ENCODE measurements at regions not wholly inside any gene's neighbourhood (a gene's known extent, or its start where the extent isn't known, plus 50 kb on each side); places are given as distances from the start of the nearest gene placed in this dataset.

- no peak for TF ChIP-seq ZBTB11 (CRISPR knock-in tag; IDR thresholded peaks at IDR 0.05)
Measured at GRCh38 chr4:152256996-152257395, 278.9 kb downstream of the FBXW7 start (continued).

- H3K4me1 ChIP-seq (ENCODE audit: control insufficient read depth, insufficient read depth, low read length) = peaks cover 19% of the 10 kb centered on the region
- no peak overlapping the region for H3K27ac ChIP-seq (ENCODE audit: control insufficient read depth, insufficient read depth)
- H4K20me1 ChIP-seq (ENCODE audit: control insufficient read depth, insufficient read depth) = no peaks in the 10 kb centered on the region
- H3K9me3 ChIP-seq (replicated peaks; ENCODE audit: control insufficient read depth, insufficient read depth, low read length) = no peaks in the 10 kb centered on the region; the same call in 1 of the 3 replicates
- DNase-seq (ENCODE audit: low read depth, low spot score) (peak; percentile 63), ATAC-seq (peak; percentile 94), FAIRE-seq (peak; percentile 54)
- in situ Hi-C loops (cut with MboI) (no loop called here), intact Hi-C loops (cut with micrococcal nuclease; ENCODE audit: unreplicated experiment) (loop anchor here (1.0 kb wide), 2 partner anchors 23 to 49 kb away; no protein-coding TSS in a partner anchor)
- no peaks in the 10 kb centered on the region for H3K79me2 ChIP-seq (ENCODE audit: control insufficient read depth, insufficient read depth, low read length)
- peak overlapping the region; percentile 23; the same call in 1 of the 2 replicates for H3K4me2 ChIP-seq (ENCODE audit: control insufficient read depth, insufficient read depth)
- CTCF ChIA-PET = interaction anchor here (0.6 to 1.3 kb wide), 6 partner anchors 13 to 597 kb away, joined by 3 to 5 read pairs (median 3); no protein-coding TSS in a partner anchor
- POLR2A ChIA-PET = interaction anchor here (1.0 to 1.2 kb wide), 2 partner anchors 22 to 23 kb away, joined by 3 to 7 read pairs; no protein-coding TSS in a partner anchor
- H3K36me3 ChIP-seq (ENCODE audit: control insufficient read depth in 2 of 2, insufficient read depth in 2 of 2, low read length in 1 of 2) = no peaks in the 10 kb centered on the region; a peak in 1 of 4 replicates
- SMC1A ChIA-PET (ENCODE audit: uncharacterized antibody, unreplicated experiment) = interaction anchor here (1.0 to 4.1 kb wide), 12 partner anchors 10 to 184 kb away, joined by 3 to 21 read pairs (median 4); no protein-coding TSS in a partner anchor
- WGBS (ENCODE audit: insufficient coverage, insufficient replicate concordance, low lambda C conversion rate, missing lambda C conversion rate) = 14% methylated on average over 4 of the region's 4 CpGs
- no peak overlapping the region for H3K4me3 ChIP-seq
- peak overlapping the region; percentile 50 for H2AFZ ChIP-seq (ENCODE audit: control insufficient read depth, low read depth, low read length)
- RAD21 ChIA-PET (ENCODE audit: unreplicated experiment) = interaction anchor here (0.9 to 1.4 kb wide), 6 partner anchors 9 to 96 kb away, joined by 3 to 5 read pairs (median 3); no protein-coding TSS in a partner anchor
- no peak overlapping the region for H3K9ac ChIP-seq (ENCODE audit: control insufficient read depth, insufficient read depth, low read length)
- no peaks in the 10 kb centered on the region for H3K27me3 ChIP-seq (replicated peaks in 1 of 2; ENCODE audit: control insufficient read depth in 2 of 2, insufficient read depth in 2 of 2, low read length in 1 of 2)
- no TSS peak for BruUV-seq (replicated peaks)
- TF ChIP-seq RUNX3 (IDR thresholded peaks at IDR 0.05; ENCODE audit: low read length) (peak; percentile 69), IRF4 (IDR thresholded peaks at IDR 0.05; ENCODE audit: low read depth, low read length) (0 out of 2 replicates have a peak, but pooled peaks have one; percentile 34), SPI1 (IDR thresholded peaks at IDR 0.05; ENCODE audit: borderline replicate concordance, insufficient read depth, low read depth, low read length) (peak; percentile 51; the same call in 1 of the 2 replicates), RBBP5 (conservative IDR thresholded peaks at IDR 0.05) (no peak), PAX5 (IDR thresholded peaks at IDR 0.05; ENCODE audit: borderline replicate concordance, low read depth, low read length) (peak; percentile 44; the same call in 1 of the 2 replicates), TCF3 (IDR thresholded peaks at IDR 0.05; ENCODE audit: borderline replicate concordance, insufficient read depth, low read depth, low read length) (no peak), ZNF24 (IDR thresholded peaks at IDR 0.05) (no peak), ZNF687 (IDR thresholded peaks at IDR 0.05) (peak; percentile 35; the same call in 1 of the 2 replicates), ZBTB40 (IDR thresholded peaks at IDR 0.05; ENCODE audit: borderline replicate concordance) (no peak)
Measured at GRCh38 chr4:152255437-152255836, 280.5 kb downstream of the FBXW7 start.

Data from GM12878 (cell line).